Loucy (cell line): ENCODE measurements at regions not wholly inside any gene's neighbourhood (a gene's known extent, or its start where the extent isn't known, plus 50 kb on each side); places are given as distances from the start of the nearest gene placed in this dataset.

Experiments used
- H2AFZ ChIP-seq: fragments of 200-600 bp; sonication (generic); 2 replicates; pipeline ENCODE4 v1.6.0; 2016; ENCODE audit warnings: antibody characterized with exemption, mild to moderate bottlenecking, low read length, moderate library complexity
- H3F3A ChIP-seq: fragments of 200-600 bp; 2 replicates; pipeline ENCODE4 v1.6.0; 2016; ENCODE audit warnings: antibody characterized with exemption, low read depth, mild to moderate bottlenecking
- H3K27me3 ChIP-seq: fragments of 200-600 bp; sonication (generic); 2 replicates; pipeline ENCODE4 v1.6.1; 2014; ENCODE audit warnings: low read length, mild to moderate bottlenecking; ENCODE audit not compliant: insufficient read depth, poor library complexity, severe bottlenecking
- H3K36me3 ChIP-seq: fragments of 200-600 bp; sonication (generic); 2 replicates; pipeline ENCODE4 v1.6.1; 2016; ENCODE audit warnings: low read length; ENCODE audit not compliant: insufficient read depth
- H3K4me1 ChIP-seq: fragments of 200-600 bp; sonication (generic); 2 replicates; pipeline ENCODE4 v1.5.1; 2014; ENCODE audit warnings: low read length, mild to moderate bottlenecking; ENCODE audit not compliant: insufficient read depth, poor library complexity, severe bottlenecking
- H3K4me2 ChIP-seq: fragments of 200-600 bp; sonication (generic); 2 replicates; pipeline ENCODE4 v1.6.0; 2014; ENCODE audit warnings: antibody characterized with exemption, low read length, low read depth, mild to moderate bottlenecking; ENCODE audit not compliant: poor library complexity, severe bottlenecking
- H3K4me3 ChIP-seq: fragments of 200-600 bp; sonication (generic); 2 replicates; pipeline ENCODE4 v1.5.1; 2014; ENCODE audit warnings: low read length, mild to moderate bottlenecking, mixed read lengths; ENCODE audit not compliant: poor library complexity, severe bottlenecking
- H3K79me2 ChIP-seq: fragments of 200-600 bp; sonication (generic); 2 replicates; pipeline ENCODE4 v1.6.1; 2014; ENCODE audit warnings: low read length; ENCODE audit not compliant: insufficient read depth
- H3K9ac ChIP-seq: fragments of 200-600 bp; sonication (generic); 2 replicates; pipeline ENCODE4 v1.6.0; 2014; ENCODE audit warnings: mild to moderate bottlenecking, low read depth, low read length, moderate library complexity; ENCODE audit not compliant: poor library complexity, severe bottlenecking
- H3K9me2 ChIP-seq: fragments of 200-600 bp; sonication (generic); replicated peaks from 2 replicates; pipeline ENCODE4 v1.6.1; 2016; ENCODE audit warnings: low read depth, low read length, mixed read lengths
- H3K9me3 ChIP-seq: fragments of 200-600 bp; sonication (generic); 2 replicates; pipeline ENCODE4 v1.6.1; 2014; ENCODE audit warnings: mild to moderate bottlenecking, antibody characterized with exemption, low read length, low read depth; ENCODE audit not compliant: insufficient read depth
- H4K20me1 ChIP-seq: fragments of 200-600 bp; sonication (generic); 2 replicates; pipeline ENCODE4 v1.6.0; 2014; ENCODE audit warnings: antibody characterized with exemption, low read length, mild to moderate bottlenecking; ENCODE audit not compliant: insufficient read depth, poor library complexity, severe bottlenecking
- EZH2phosphoT487 ChIP-seq: fragments of 200-600 bp; IDR thresholded peaks from 2 replicates; pipeline ENCODE4 v1.6.1; 2018; ENCODE audit warnings: antibody characterized with exemption, mild to moderate bottlenecking, moderate library complexity, borderline replicate concordance
- TF ChIP-seq, protein P1 (sequence below): fragments of 200-600 bp; sonication (generic); conservative IDR thresholded peaks from 2 replicates; pipeline ENCODE4 v1.5.1; 2014; ENCODE audit warnings: mild to moderate bottlenecking, antibody characterized with exemption, low read length

- H3K79me2 ChIP-seq = no peaks in the 10 kb centered on the region
- H3K9me2 ChIP-seq = no peaks in the 10 kb centered on the region
- no peak overlapping the region for H3K9ac ChIP-seq
- no peaks in the 10 kb centered on the region for H3K4me1 ChIP-seq
- no peaks in the 10 kb centered on the region for H4K20me1 ChIP-seq
- no peak overlapping the region for H2AFZ ChIP-seq
- H3K4me2 ChIP-seq = no peak overlapping the region
- H3K9me3 ChIP-seq = peaks cover 5% of the 10 kb centered on the region; the same call in 1 of the 2 replicates
- no peaks in the 10 kb centered on the region for H3K36me3 ChIP-seq
- no peaks in the 10 kb centered on the region for H3K27me3 ChIP-seq
- no peak for TF ChIP-seq EZH2phosphoT487
- TF ChIP-seq, protein P1, sequence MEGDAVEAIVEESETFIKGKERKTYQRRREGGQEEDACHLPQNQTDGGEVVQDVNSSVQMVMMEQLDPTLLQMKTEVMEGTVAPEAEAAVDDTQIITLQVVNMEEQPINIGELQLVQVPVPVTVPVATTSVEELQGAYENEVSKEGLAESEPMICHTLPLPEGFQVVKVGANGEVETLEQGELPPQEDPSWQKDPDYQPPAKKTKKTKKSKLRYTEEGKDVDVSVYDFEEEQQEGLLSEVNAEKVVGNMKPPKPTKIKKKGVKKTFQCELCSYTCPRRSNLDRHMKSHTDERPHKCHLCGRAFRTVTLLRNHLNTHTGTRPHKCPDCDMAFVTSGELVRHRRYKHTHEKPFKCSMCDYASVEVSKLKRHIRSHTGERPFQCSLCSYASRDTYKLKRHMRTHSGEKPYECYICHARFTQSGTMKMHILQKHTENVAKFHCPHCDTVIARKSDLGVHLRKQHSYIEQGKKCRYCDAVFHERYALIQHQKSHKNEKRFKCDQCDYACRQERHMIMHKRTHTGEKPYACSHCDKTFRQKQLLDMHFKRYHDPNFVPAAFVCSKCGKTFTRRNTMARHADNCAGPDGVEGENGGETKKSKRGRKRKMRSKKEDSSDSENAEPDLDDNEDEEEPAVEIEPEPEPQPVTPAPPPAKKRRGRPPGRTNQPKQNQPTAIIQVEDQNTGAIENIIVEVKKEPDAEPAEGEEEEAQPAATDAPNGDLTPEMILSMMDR = no peak
- no peaks in the 10 kb centered on the region for H3F3A ChIP-seq
- no peak overlapping the region for H3K4me3 ChIP-seq
Measured at GRCh38 chr16:64695684-64696083, 426.2 kb downstream of the CDH11 start.

GRCh38 chr16:64693946-64694345 is 427.9 kb downstream of the CDH11 start:
- H3F3A ChIP-seq = no peaks in the 10 kb centered on the region
- no peak overlapping the region for H3K4me3 ChIP-seq
- no peaks in the 10 kb centered on the region for H3K27me3 ChIP-seq
- no peaks in the 10 kb centered on the region for H3K36me3 ChIP-seq
- no peaks in the 10 kb centered on the region for H3K9me3 ChIP-seq
- TF ChIP-seq EZH2phosphoT487 = no peak
- TF ChIP-seq, protein P1 = no peak
- no peaks in the 10 kb centered on the region for H3K79me2 ChIP-seq
- no peak overlapping the region for H3K9ac ChIP-seq
- H2AFZ ChIP-seq = no peak overlapping the region
- no peaks in the 10 kb centered on the region for H3K9me2 ChIP-seq
- H4K20me1 ChIP-seq = no peaks in the 10 kb centered on the region
- no peak overlapping the region for H3K4me2 ChIP-seq
- H3K4me1 ChIP-seq = no peaks in the 10 kb centered on the region

GRCh38 chr16:64687786-64688185 is 434.1 kb downstream of the CDH11 start:
- H2AFZ ChIP-seq = no peak overlapping the region
- no peaks in the 10 kb centered on the region for H4K20me1 ChIP-seq
- no peak overlapping the region for H3K4me3 ChIP-seq
- no peaks in the 10 kb centered on the region for H3K9me2 ChIP-seq
- no peaks in the 10 kb centered on the region for H3K27me3 ChIP-seq
- no peaks in the 10 kb centered on the region for H3K9me3 ChIP-seq
- H3K79me2 ChIP-seq = no peaks in the 10 kb centered on the region
- no peaks in the 10 kb centered on the region for H3K36me3 ChIP-seq
- H3K4me2 ChIP-seq = no peak overlapping the region
- H3K4me1 ChIP-seq = no peaks in the 10 kb centered on the region
- no peaks in the 10 kb centered on the region for H3F3A ChIP-seq
- no peak overlapping the region for H3K9ac ChIP-seq
- TF ChIP-seq EZH2phosphoT487 = no peak
- TF ChIP-seq, protein P1 = no peak
